Type B pancreatic cell (in vitro differentiated cells): ENCODE measurements at regions not wholly inside any gene's neighbourhood (a gene's known extent, or its start where the extent isn't known, plus 50 kb on each side); places are given as distances from the start of the nearest gene placed in this dataset.

ENCODE experiments used
- DNase-seq: peaks from one replicate; pipeline ENCODE4 v3.0.0; 2021; ENCODE audit warnings: mixed read lengths; ENCODE audit not compliant: unreplicated experiment; ENCODE audit errors: extremely low spot score
- H3K27ac Mint-ChIP-seq: 2 replicates; pipeline ENCODE4 v1.8.0; 2021; ENCODE audit warnings: mild to moderate bottlenecking, mixed read lengths
- H3K27me3 Mint-ChIP-seq: 2 replicates; pipeline ENCODE4 v1.8.0; 2021; ENCODE audit warnings: mixed read lengths
- H3K36me3 Mint-ChIP-seq: 2 replicates; pipeline ENCODE4 v1.8.0; 2021; ENCODE audit warnings: mixed read lengths
- H3K4me1 Mint-ChIP-seq: one replicate; pipeline ENCODE4 v1.8.0; 2021; ENCODE audit warnings: mixed read lengths; ENCODE audit not compliant: unreplicated experiment
- H3K4me3 Mint-ChIP-seq: 2 replicates; pipeline ENCODE4 v1.8.0; 2021; ENCODE audit warnings: mild to moderate bottlenecking, mixed read lengths
- H3K9me3 Mint-ChIP-seq: 2 replicates; pipeline ENCODE4 v1.8.0; 2021; ENCODE audit warnings: mixed read lengths
- TF ChIP-seq, protein P1 (sequence below): fragments of 200-600 bp; sonication (generic); conservative IDR thresholded peaks from 2 replicates; pipeline ENCODE4 v1.5.0; 2021; ENCODE audit warnings: antibody characterized with exemption, mild to moderate bottlenecking

GRCh38 chr1:194705123-194705854 lies 1518.9 kb upstream of the B3GALT2 start:
- H3K27ac Mint-ChIP-seq = no peak overlapping the region
- H3K27me3 Mint-ChIP-seq = no peaks in the 10 kb centered on the region
- TF ChIP-seq, protein P1, sequence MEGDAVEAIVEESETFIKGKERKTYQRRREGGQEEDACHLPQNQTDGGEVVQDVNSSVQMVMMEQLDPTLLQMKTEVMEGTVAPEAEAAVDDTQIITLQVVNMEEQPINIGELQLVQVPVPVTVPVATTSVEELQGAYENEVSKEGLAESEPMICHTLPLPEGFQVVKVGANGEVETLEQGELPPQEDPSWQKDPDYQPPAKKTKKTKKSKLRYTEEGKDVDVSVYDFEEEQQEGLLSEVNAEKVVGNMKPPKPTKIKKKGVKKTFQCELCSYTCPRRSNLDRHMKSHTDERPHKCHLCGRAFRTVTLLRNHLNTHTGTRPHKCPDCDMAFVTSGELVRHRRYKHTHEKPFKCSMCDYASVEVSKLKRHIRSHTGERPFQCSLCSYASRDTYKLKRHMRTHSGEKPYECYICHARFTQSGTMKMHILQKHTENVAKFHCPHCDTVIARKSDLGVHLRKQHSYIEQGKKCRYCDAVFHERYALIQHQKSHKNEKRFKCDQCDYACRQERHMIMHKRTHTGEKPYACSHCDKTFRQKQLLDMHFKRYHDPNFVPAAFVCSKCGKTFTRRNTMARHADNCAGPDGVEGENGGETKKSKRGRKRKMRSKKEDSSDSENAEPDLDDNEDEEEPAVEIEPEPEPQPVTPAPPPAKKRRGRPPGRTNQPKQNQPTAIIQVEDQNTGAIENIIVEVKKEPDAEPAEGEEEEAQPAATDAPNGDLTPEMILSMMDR = no peak
- H3K9me3 Mint-ChIP-seq = no peaks in the 10 kb centered on the region
- no peak overlapping the region for H3K4me3 Mint-ChIP-seq
- H3K36me3 Mint-ChIP-seq = no peaks in the 10 kb centered on the region
- H3K4me1 Mint-ChIP-seq = no peaks in the 10 kb centered on the region
- DNase-seq = no peak

GRCh38 chr1:194698908-194699318 lies 1512.5 kb upstream of the B3GALT2 start:
- Mint-ChIP-seq H3K36me3 (no peaks in the 10 kb centered on the region), H3K27ac (no peak overlapping the region), H3K4me3 (no peak overlapping the region), H3K27me3 (no peaks in the 10 kb centered on the region), H3K4me1 (no peaks in the 10 kb centered on the region), H3K9me3 (no peaks in the 10 kb centered on the region)
- TF ChIP-seq, protein P1 = no peak
- DNase-seq = no peak

GRCh38 chr1:194693244-194693643 lies 1506.8 kb upstream of the B3GALT2 start:
- no peaks in the 10 kb centered on the region for H3K36me3 Mint-ChIP-seq
- TF ChIP-seq, protein P1 = no peak
- H3K27me3 Mint-ChIP-seq = no peaks in the 10 kb centered on the region

GRCh38 chr1:194684636-194685035 lies 1498.2 kb upstream of the B3GALT2 start:
- H3K4me3 Mint-ChIP-seq = no peak overlapping the region
- TF ChIP-seq, protein P1 = no peak

More at GRCh38 chr1:194693244-194693643, 1506.8 kb upstream of the B3GALT2 start:
- no peaks in the 10 kb centered on the region for H3K4me1 Mint-ChIP-seq
- no peak for DNase-seq
- H3K27ac Mint-ChIP-seq = no peak overlapping the region
- no peaks in the 10 kb centered on the region for H3K9me3 Mint-ChIP-seq
- no peak overlapping the region for H3K4me3 Mint-ChIP-seq

GRCh38 chr1:194658090-194658439 lies 1471.7 kb upstream of the B3GALT2 start:
- no peaks in the 10 kb centered on the region for H3K27me3 Mint-ChIP-seq
- no peak overlapping the region for H3K27ac Mint-ChIP-seq
- H3K4me3 Mint-ChIP-seq = no peak overlapping the region
- H3K36me3 Mint-ChIP-seq = no peaks in the 10 kb centered on the region
- DNase-seq = no peak
- TF ChIP-seq, protein P1 = no peak
- no peaks in the 10 kb centered on the region for H3K4me1 Mint-ChIP-seq
- H3K9me3 Mint-ChIP-seq = no peaks in the 10 kb centered on the region

More at GRCh38 chr1:194684636-194685035, 1498.2 kb upstream of the B3GALT2 start:
- Mint-ChIP-seq H3K27ac (no peak overlapping the region), H3K36me3 (no peaks in the 10 kb centered on the region), H3K4me1 (no peaks in the 10 kb centered on the region), H3K27me3 (no peaks in the 10 kb centered on the region), H3K9me3 (no peaks in the 10 kb centered on the region)
- no peak for DNase-seq
